ACHN (cell line): ENCODE measurements at regions not wholly inside any gene's neighbourhood (a gene's known extent, or its start where the extent isn't known, plus 50 kb on each side); places are given as distances from the start of the nearest gene placed in this dataset.

Source experiments
- DNase-seq: peaks from one replicate; pipeline ENCODE4 v3.0.0-alpha.2; 2015
- in situ Hi-C: cut with HindIII; loops from 2 replicates; pipeline ENCODE4 v1.10.0; 2017; ENCODE audit warnings: low sequenced_read_pairs, low pct_ligation_motif_present, low pct_unique_long_range_greater_than_20kb

DNA sequence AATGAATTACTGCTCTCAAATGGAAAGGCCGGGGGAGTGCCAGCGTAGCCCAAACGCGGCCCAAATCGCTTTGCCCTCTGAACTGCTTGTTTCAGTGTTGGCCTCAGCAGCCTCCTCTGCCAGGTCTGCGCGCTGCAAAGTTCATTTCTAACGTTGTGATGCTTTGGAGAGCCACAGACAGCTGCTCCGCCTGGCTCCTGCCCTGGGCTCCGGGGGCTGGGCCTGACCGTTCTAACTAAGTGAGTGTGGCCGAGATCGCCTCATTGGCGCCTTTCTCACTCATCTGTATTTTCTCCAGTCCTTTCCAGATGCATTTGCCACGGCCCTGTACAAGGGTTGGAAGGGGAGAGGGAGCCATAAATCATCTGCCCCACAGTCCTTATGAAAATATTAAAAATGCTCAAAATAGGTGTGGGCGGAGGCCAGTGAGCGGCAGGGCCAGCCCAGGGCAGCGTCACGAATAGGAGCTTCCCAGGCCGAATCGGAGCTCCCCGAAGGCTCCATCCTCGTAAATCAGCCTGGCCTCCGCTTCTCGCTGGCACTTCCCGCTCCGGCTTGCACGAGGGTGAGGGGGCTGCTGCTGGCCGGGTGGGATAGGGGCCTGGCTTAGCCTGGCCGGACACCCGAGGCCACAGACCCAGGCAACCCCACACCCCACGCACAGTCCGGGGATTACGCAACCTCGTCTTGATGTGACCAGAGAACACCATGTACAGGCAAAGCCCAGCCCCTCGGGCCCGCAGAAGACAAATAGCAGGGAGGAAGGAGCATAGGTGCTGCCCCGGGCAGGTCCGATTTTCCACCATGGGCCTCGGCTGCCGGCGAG lies 196.6 kb upstream of the DIO3 start:
- DNase-seq, result no peak

DNA sequence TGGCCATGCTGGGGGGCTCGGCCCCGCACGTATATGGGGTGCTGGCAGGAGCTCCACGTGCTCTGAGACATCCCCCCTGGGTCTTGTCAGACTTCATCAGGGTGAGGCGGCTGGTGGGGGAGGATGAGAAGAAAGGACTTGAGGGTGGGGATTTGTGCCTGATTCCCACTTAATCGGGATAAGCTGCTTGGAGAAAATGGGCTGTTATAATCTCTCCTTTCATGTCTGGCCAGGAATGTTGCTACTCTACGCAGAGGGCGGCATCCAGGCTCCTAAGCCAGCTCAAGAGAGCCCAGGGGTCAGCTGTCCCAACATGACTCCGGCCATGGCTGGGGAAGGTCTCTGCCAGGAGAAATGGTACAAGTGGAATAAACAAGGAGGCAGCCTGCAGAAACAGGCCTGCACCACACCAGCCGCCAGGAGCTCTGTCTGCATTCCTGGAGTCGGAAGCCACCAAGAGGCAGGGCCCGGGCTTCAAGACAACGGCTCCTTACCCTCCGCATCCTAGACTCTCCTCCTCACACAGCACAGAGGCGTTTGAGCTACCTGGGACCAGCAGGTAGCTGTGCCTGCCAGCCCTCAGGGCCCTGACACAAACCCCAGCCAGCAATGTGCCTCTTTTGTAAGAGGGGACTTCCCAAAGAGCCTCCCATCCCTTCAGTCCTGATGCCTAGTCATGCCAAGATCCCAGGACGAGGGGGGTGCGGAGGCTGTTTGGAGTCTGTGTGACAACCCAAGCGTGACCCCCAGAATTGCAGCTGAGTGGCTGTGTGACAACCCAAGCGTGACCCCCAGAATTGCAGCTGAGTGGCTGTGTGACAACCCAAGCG lies 195.8 kb upstream of the DIO3 start:
- no peak for DNase-seq
- in situ Hi-C loops, result no loop called here

More for the DNA sequence above, 196.6 kb upstream of the DIO3 start:
- in situ Hi-C loops, result no loop called here

DNA sequence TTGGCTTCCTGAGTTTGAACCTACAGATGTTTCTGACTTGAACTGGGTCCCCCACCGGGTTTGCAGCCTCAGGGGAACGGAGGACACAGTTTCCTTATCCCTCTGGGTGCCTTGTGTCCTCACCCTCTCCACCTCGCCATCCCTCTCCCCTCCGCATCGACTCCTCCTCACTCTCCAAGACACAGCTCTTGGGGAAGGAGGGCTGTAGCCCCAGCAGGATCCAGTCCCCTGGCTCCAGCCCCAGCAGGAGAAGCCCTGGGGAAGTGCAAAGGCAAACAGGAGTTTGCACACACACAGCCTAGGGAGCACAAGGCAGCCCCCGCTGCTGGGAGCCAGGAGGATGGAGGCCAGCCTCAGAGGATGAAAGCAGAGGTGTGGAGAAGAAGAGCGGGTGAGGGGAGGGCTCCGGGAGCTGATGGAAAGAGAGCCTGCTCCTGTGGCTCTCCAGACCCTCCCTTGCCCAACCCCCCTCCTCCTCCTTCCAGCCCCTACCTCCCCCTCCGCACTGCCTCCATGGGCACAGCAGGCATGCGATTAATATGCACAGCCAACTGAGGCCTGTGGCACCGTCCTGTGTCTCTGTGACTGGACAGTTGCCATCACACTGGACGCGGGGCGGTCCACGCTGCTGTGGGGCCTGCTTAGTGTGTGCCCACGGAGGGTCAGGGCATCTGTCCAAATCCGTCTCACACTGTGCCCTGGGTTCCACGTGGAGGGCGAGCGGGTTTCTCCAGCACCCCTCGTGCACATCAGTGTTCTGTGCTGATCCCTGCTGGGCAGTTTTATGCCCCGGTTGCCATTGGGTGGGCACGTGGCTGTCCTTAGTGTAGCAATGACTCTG lies 193.7 kb upstream of the DIO3 start:
- no peak for DNase-seq
- in situ Hi-C loops, result no loop called here

GRCh38 chr14:101368629-101369028 lies 192.7 kb upstream of the DIO3 start:
- DNase-seq, result no peak
- in situ Hi-C loops, result no loop called here

GRCh38 chr14:101369194-101369915 lies 191.9 kb upstream of the DIO3 start:
- in situ Hi-C loops, result no loop called here
- no peak for DNase-seq

GRCh38 chr14:101369916-101370592 lies 191.2 kb upstream of the DIO3 start:
- in situ Hi-C loops, result no loop called here

GRCh38 chr14:101370593-101371569 lies 190.4 kb upstream of the DIO3 start:
- in situ Hi-C loops, result no loop called here
- no peak for DNase-seq

More at GRCh38 chr14:101369916-101370592, 191.2 kb upstream of the DIO3 start:
- no peak for DNase-seq

GRCh38 chr14:101371799-101372793 lies 189.2 kb upstream of the DIO3 start:
- in situ Hi-C loops, result no loop called here
- DNase-seq, result no peak

DNA sequence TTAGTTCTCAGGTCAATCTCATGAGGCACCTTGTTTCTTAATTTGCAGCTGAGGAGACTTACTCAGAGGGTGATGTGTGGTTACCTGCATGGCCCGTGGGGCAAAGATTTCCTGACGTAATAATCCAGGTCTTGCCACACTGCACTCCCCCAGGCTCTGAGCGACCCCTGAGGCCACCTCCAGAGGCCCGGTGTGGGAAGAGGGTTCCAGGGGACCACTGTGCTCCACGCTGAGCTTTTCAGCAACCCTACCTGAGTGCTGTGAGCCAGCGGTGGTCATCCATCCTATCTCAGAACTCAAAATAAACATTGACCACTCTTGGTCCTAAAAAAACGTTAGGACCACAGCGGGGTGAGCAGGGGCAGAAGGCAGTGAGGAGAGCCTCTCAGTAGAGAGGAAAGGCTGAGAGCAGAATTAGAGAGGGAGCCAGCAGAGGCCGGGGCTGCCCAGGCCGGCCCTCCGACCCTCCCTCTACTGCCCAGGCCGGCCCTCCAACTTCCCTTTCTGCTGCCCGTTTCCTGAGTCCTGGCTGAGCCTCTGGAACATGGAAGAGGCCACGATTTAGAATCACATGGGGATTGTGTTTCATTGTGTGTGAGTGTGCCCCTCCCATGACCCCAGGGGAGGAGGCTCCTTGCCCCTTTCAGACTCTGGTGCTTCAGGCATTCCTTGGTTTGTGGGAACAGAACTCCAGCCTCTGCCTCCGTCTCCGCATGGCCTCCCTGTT lies 188.2 kb upstream of the DIO3 start:
- in situ Hi-C loops, result no loop called here
- no peak for DNase-seq

DNA sequence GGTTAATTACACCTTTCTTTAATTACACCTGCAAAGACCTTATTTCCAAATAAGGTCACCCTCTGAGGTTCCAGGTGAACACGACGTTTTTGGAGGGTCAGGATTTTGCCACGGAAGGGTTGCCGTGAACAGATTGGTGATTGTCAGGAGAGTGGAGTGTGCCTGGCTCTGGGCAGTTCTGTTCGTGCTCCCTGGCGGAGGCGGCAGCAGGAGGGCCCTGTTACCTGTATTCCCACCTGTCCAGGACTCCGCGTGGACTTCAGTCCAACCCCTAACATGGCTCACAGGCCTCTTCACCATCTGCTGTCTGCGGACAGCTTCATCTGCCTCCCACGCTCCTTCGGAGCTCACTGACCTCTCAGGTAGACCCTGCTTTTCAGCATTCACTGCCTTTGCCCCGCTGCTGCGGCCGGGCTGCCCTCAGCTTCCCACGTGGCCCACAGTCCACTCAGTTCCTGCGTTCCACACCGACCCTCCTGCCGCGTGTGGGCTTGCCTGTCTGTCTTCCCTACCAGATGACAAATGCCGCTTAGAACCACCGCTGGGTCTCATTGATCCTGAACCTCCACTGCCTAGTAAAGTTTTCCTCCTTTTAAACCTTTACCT lies 187.5 kb upstream of the DIO3 start:
- DNase-seq, result no peak
- in situ Hi-C loops, result no loop called here

GRCh38 chr14:101374373-101375338 lies 186.6 kb upstream of the DIO3 start:
- in situ Hi-C loops, result no loop called here
- DNase-seq, result no peak

GRCh38 chr14:101377069-101377468 lies 184.2 kb upstream of the DIO3 start:
- in situ Hi-C loops, result no loop called here
- DNase-seq, result no peak

GRCh38 chr14:101379842-101380241 lies 181.5 kb upstream of the DIO3 start:
- in situ Hi-C loops, result no loop called here
- DNase-seq, result no peak

GRCh38 chr14:101380512-101380911 lies 180.8 kb upstream of the DIO3 start:
- in situ Hi-C loops, result no loop called here
- no peak for DNase-seq
